B cell (primary cell): ENCODE measurements at regions not wholly inside any gene's neighbourhood (a gene's known extent, or its start where the extent isn't known, plus 50 kb on each side); places are given as distances from the start of the nearest gene placed in this dataset.

Source experiments
- ATAC-seq: fragments of 200-7000 bp; cut with Tn5 transposase; one replicate; pipeline ENCODE4 v1.10.0; 2021; ENCODE audit warnings: low read depth, mild to moderate bottlenecking, moderate number of reproducible peaks, moderate library complexity
- CTCF ChIA-PET: fragments of 350-600 bp; sonication (Branson Sonifier 250); formaldehyde crosslinking; loops from one replicate; lab custom pipeline; 2021; ENCODE audit warnings: antibody characterized with exemption, inconsistent platforms; lab: Charles Lee
- POLR2A ChIA-PET: fragments of 350-600 bp; sonication (Branson Sonifier 250); formaldehyde crosslinking; loops from one replicate; lab custom pipeline; 2021; ENCODE audit warnings: antibody characterized with exemption; lab: Charles Lee
- DNase-seq: peaks from one replicate; pipeline ENCODE4 v3.0.0; 2013
- H2AFZ ChIP-seq: 2 replicates; pipeline ENCODE4 v1.6.1; 2012; ENCODE audit warnings: mild to moderate bottlenecking, low read depth, low read length; ENCODE audit not compliant: insufficient read depth, poor library complexity, severe bottlenecking
- H3K27ac ChIP-seq, 2 donors: 1 replicate in 1 of 2; 2 replicates in 1 of 2; pipeline ENCODE4 v1.5.1; 2012 to 2013; ENCODE audit warnings: low read length in 2 of 2, mild to moderate bottlenecking in 2 of 2, moderate library complexity in 1 of 2
- H3K27me3 ChIP-seq, 4 experiments: fragments of 200-600 bp in 1 of 4; sonication (generic) in 1 of 4; replicated peaks in 1 of 4; 1 replicate in 2 of 4; 2 replicates in 2 of 4; pipeline versions ENCODE4 v1.6.1 to v1.7.0; 2013 to 2016; ENCODE audit warnings: low read length in 3 of 4, mild to moderate bottlenecking in 2 of 4, mixed read lengths in 1 of 4, moderate library complexity in 1 of 4; ENCODE audit not compliant: insufficient read depth in 4 of 4, control insufficient read depth in 3 of 4; ENCODE audit errors: control extremely low read depth in 1 of 4
- H3K36me3 ChIP-seq, 2 experiments: replicated peaks in 1 of 2; 1 replicate in 1 of 2; 2 replicates in 1 of 2; pipeline versions ENCODE4 v1.6.1 to v1.7.1; 2013; ENCODE audit warnings: low read length in 1 of 2; ENCODE audit not compliant: insufficient read depth in 2 of 2, control insufficient read depth in 1 of 2; ENCODE audit errors: control extremely low read depth in 1 of 2, extremely low read depth in 1 of 2
- H3K4me1 ChIP-seq, 2 donors: fragments of 200-600 bp in 1 of 2; sonication (generic) in 1 of 2; 1 replicate in 1 of 2; 2 replicates in 1 of 2; pipeline versions ENCODE4 v1.5.1 to v1.6.1; 2013 to 2017; ENCODE audit warnings: low read length in 2 of 2; ENCODE audit not compliant: control insufficient read depth in 2 of 2, insufficient read depth in 2 of 2
- H3K4me2 ChIP-seq: replicated peaks from 2 replicates; pipeline ENCODE3; 2012; ENCODE audit warnings: mild to moderate bottlenecking, low read depth, low read length; ENCODE audit not compliant: poor library complexity, severe bottlenecking
- H3K4me3 ChIP-seq, 5 experiments: fragments of 200-600 bp in 1 of 5; sonication (generic) in 1 of 5; 1 replicate in 3 of 5; 2 replicates in 2 of 5; pipeline versions ENCODE4 v1.5.1 to v1.7.0; 2011 to 2016; ENCODE audit warnings: low read length in 4 of 5, mild to moderate bottlenecking in 4 of 5, low read depth in 2 of 5, control low read depth in 1 of 5, moderate library complexity in 1 of 5; ENCODE audit not compliant: insufficient read depth in 1 of 5; ENCODE audit errors: control extremely low read depth in 1 of 5, extremely low read depth in 1 of 5
- H3K79me2 ChIP-seq: fragments of 200-600 bp; sonication (generic); one replicate; pipeline ENCODE4 v1.6.0; 2016; ENCODE audit warnings: low read length; ENCODE audit not compliant: control insufficient read depth, insufficient read depth
- H3K9ac ChIP-seq: fragments of 200-600 bp; sonication (generic); 2 replicates; pipeline ENCODE4 v1.6.1; 2017; ENCODE audit warnings: mild to moderate bottlenecking, low read length, moderate library complexity
- H3K9me3 ChIP-seq, 3 donors: one replicate each; pipeline versions ENCODE4 v1.6.1 to v1.7.1; 2013; ENCODE audit warnings: low read length in 2 of 3; ENCODE audit not compliant: control insufficient read depth in 2 of 3, insufficient read depth in 1 of 3; ENCODE audit errors: control extremely low read depth in 1 of 3
- H4K20me1 ChIP-seq: 2 replicates; pipeline ENCODE4 v1.6.0; 2012; ENCODE audit warnings: mild to moderate bottlenecking, low read length; ENCODE audit not compliant: insufficient read depth, control insufficient read depth, poor library complexity, severe bottlenecking
- H3K27ac Mint-ChIP-seq: one replicate; pipeline ENCODE4 v1.8.0; 2021; ENCODE audit warnings: mixed read lengths
- H3K27me3 Mint-ChIP-seq: one replicate; pipeline ENCODE4 v1.8.0; 2021; ENCODE audit warnings: mixed read lengths
- H3K4me1 Mint-ChIP-seq: one replicate; pipeline ENCODE4 v1.8.0; 2021; ENCODE audit warnings: mixed read lengths
- H3K4me3 Mint-ChIP-seq: one replicate; pipeline ENCODE4 v1.8.0; 2021; ENCODE audit warnings: mixed read lengths
- H3K9me3 Mint-ChIP-seq: one replicate; pipeline ENCODE4 v1.8.0; 2022; ENCODE audit warnings: mixed read lengths; ENCODE audit not compliant: insufficient read depth
- EZH2 ChIP-seq: IDR thresholded peaks from 2 replicates; pipeline ENCODE4 v1.6.1; 2012; ENCODE audit warnings: borderline replicate concordance, low read depth, mild to moderate bottlenecking, moderate library complexity, low read length; ENCODE audit not compliant: insufficient read depth, poor library complexity, severe bottlenecking
- WGBS: methylation state at CpG from one replicate; pipeline ENCODE4 v1.1.5; 2013; ENCODE audit warnings: missing lambda C conversion rate; ENCODE audit not compliant: insufficient coverage; 5-methylcytosine and 5-hydroxymethylcytosine counted together
- intact Hi-C: fragments of 100-400 bp; cut with micrococcal nuclease; formaldehyde crosslinking; loops from one replicate; pipeline ENCODE4 v1.10.0; 2022
- TF ChIP-seq, protein P1 (sequence below): fragments of 200-600 bp; IDR thresholded peaks from one replicate; pipeline ENCODE4 v1.8.0; 2022; ENCODE audit warnings: antibody characterized with exemption, mild to moderate bottlenecking

DNA sequence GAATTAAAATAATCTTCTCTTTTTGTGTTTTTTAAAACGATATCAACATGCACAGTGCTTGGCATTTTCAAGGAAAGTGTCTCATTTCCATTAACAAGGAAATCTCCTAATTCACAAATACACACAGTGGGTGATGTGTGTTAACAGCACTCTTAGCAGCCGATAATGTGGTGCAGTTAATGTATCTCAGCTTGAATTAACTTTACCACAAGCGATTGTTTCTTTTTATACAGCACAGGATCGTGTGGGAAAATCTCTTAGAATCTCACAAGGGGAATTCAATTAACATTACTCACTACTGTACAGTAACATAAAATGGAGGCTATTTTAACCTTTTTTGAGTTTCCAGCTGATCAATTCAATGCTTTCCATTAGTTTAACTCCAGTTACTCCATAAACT, 1841.9 kb downstream of the STIM2 start:
- H3K79me2 ChIP-seq, result no peaks in the 10 kb centered on the region
- WGBS, result no CpG with 5 or more reads among the region's 4 CpGs
- intact Hi-C loops, result no loop called here

DNA sequence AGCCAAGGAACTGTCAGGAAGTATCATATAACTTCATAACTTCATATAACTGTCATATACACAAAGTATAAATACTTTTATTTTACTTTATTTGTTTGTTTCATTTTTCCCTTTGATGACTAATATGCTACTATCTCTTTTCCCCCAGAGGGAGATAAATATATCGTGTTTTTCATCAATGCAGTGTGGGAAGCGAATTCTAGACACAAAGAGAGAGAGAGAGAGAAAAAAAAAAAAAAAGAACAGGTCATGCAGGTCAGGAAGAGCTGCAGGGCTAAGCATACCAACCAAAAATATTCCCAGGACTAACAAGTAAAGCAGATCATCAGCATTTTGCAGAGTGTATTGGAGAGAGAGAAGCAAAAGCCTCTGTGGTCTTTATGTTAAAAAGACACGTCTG, 1849.2 kb downstream of the STIM2 start:
- no peaks in the 10 kb centered on the region for H4K20me1 ChIP-seq
- H3K36me3 ChIP-seq, result no peaks in the 10 kb centered on the region
- Mint-ChIP-seq H3K9me3 (peaks cover 8% of the 10 kb centered on the region), H3K4me1 (no peaks in the 10 kb centered on the region), H3K27me3 (no peaks in the 10 kb centered on the region), H3K27ac (no peak overlapping the region), H3K4me3 (no peak overlapping the region)
- TF ChIP-seq, protein P1, sequence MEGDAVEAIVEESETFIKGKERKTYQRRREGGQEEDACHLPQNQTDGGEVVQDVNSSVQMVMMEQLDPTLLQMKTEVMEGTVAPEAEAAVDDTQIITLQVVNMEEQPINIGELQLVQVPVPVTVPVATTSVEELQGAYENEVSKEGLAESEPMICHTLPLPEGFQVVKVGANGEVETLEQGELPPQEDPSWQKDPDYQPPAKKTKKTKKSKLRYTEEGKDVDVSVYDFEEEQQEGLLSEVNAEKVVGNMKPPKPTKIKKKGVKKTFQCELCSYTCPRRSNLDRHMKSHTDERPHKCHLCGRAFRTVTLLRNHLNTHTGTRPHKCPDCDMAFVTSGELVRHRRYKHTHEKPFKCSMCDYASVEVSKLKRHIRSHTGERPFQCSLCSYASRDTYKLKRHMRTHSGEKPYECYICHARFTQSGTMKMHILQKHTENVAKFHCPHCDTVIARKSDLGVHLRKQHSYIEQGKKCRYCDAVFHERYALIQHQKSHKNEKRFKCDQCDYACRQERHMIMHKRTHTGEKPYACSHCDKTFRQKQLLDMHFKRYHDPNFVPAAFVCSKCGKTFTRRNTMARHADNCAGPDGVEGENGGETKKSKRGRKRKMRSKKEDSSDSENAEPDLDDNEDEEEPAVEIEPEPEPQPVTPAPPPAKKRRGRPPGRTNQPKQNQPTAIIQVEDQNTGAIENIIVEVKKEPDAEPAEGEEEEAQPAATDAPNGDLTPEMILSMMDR, result no peak
- no peak for TF ChIP-seq EZH2
- no peak overlapping the region for H2AFZ ChIP-seq
- no peaks in the 10 kb centered on the region for H3K9me3 ChIP-seq
- ATAC-seq (no peak), DNase-seq (no peak)
- H3K4me1 ChIP-seq, result no peaks in the 10 kb centered on the region
- H3K4me3 ChIP-seq, result no peak overlapping the region
- no peaks in the 10 kb centered on the region for H3K79me2 ChIP-seq
- no peak overlapping the region for H3K27ac ChIP-seq
- no peak overlapping the region for H3K9ac ChIP-seq
- no peak overlapping the region for H3K4me2 ChIP-seq
- no CpG with 5 or more reads among the region's 3 CpGs for WGBS
- no peaks in the 10 kb centered on the region for H3K27me3 ChIP-seq
- intact Hi-C loops, result no loop called here
- POLR2A ChIA-PET, result no interaction called here
- CTCF ChIA-PET, result no interaction called here

More for the DNA sequence above, 1841.9 kb downstream of the STIM2 start:
- no peak overlapping the region for H3K9ac ChIP-seq
- no peak overlapping the region for H3K27ac ChIP-seq
- no peaks in the 10 kb centered on the region for H3K4me1 ChIP-seq
- ChIA-PET CTCF (no interaction called here), POLR2A (no interaction called here)
- no peak overlapping the region for H3K27ac Mint-ChIP-seq
- H3K27me3 ChIP-seq, result no peaks in the 10 kb centered on the region
- no peak overlapping the region for H3K4me3 Mint-ChIP-seq
- H3K9me3 ChIP-seq, result peaks cover 0 to 4% (median 0%) of the 10 kb centered on the region in 3 donors
- H3K27me3 Mint-ChIP-seq, result no peaks in the 10 kb centered on the region
- ATAC-seq, result no peak
- no peaks in the 10 kb centered on the region for H4K20me1 ChIP-seq
- no peak overlapping the region for H3K4me2 ChIP-seq
- no peak for TF ChIP-seq EZH2
- TF ChIP-seq, protein P1, result no peak
- no peak for DNase-seq
- no peak overlapping the region for H3K4me3 ChIP-seq
- H2AFZ ChIP-seq, result no peak overlapping the region
- H3K36me3 ChIP-seq, result no peaks in the 10 kb centered on the region
- no peaks in the 10 kb centered on the region for H3K4me1 Mint-ChIP-seq
- no peaks in the 10 kb centered on the region for H3K9me3 Mint-ChIP-seq
